ENCODE measurements at regions not wholly inside any gene's neighbourhood (a gene's known extent, or its start where the extent isn't known, plus 50 kb on each side); places are given as distances from the start of the nearest gene placed in this dataset.
"Not testable (repeated sequence)": the region's sequence is repeated elsewhere in the genome, so short reads cannot be mapped to it uniquely, and the experiment has no call there.

DNA sequence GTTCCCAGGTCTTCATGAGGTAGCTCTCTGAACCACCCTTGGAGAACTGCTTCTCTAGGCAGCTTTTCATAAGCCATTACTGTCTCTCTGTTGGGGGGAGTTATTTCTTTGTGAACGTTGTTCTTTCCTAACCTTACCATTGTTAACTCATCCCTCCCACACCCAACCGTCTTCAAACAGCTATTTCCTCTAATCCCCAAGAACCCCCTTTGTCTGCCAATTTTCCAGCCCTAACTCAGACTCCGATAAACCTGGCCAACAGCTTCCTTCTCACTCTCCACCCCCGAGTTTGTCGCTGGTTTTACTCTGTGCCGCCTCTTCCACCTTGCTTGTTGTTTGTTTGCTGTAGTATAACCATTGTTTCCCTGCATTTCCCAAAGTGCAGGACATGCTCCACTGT lies 131.5 kb downstream of the CCDC34 start:
- no peak overlapping the region for H3K4me3 ChIP-seq (ENCODE audit: low read depth in 1 of 5, low read length in 5 of 5)
- H3K27ac ChIP-seq (ENCODE audit: low read depth, low read length) = no peak overlapping the region
- H3K9ac ChIP-seq (ENCODE audit: low read length in 5 of 5) = no peak overlapping the region

DNA sequence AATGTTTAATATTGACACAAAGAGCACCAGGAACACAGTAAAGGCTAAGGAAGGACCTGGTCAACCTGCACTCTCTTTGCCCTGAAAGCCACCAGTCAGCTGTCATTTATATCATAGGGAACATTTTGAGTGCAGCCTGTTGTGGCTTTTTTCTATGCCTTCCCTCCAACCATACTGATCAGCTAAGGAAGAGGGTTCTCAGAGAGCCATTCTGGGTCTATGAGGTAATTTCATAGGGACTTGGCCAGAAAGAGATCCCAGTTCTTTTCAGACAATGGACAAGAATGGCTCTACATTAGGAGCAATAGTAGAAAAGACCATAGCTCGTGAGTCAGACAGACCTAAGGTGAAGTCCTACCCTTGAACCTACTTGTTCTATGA lies 132.8 kb downstream of the CCDC34 start:
- Histone ChIP-seq H3K36me3 (ENCODE audit: control insufficient read depth in 5 of 5, insufficient read depth in 5 of 5, low read length in 5 of 5) (no peaks in the 10 kb centered on the region), H3K27me3 (ENCODE audit: control insufficient read depth in 5 of 5, insufficient read depth in 4 of 5, low read length in 5 of 5) (peaks cover 0 to 4% (median 0%) of the 10 kb centered on the region in 5 donors), H3K9ac (ENCODE audit: low read length in 5 of 5) (no peak overlapping the region), H3K4me3 (ENCODE audit: low read depth in 1 of 5, low read length in 5 of 5) (no peak overlapping the region), H3K9me3 (ENCODE audit: control insufficient read depth in 5 of 5, low read length in 5 of 5) (no peaks in the 10 kb centered on the region), H3K27ac (ENCODE audit: low read depth, low read length) (no peak overlapping the region), H3K4me1 (ENCODE audit: control insufficient read depth in 5 of 5, insufficient read depth in 5 of 5, low read length in 5 of 5) (peaks cover 0 to 10% (median 9%) of the 10 kb centered on the region in 5 donors)

More for the DNA sequence above, 131.5 kb downstream of the CCDC34 start:
- peaks cover 0 to 4% (median 0%) of the 10 kb centered on the region in 5 donors for H3K27me3 ChIP-seq (ENCODE audit: control insufficient read depth in 5 of 5, insufficient read depth in 4 of 5, low read length in 5 of 5)
- no peaks in the 10 kb centered on the region for H3K36me3 ChIP-seq (ENCODE audit: control insufficient read depth in 5 of 5, insufficient read depth in 5 of 5, low read length in 5 of 5)
- no peaks in the 10 kb centered on the region for H3K9me3 ChIP-seq (ENCODE audit: control insufficient read depth in 5 of 5, low read length in 5 of 5)
- peaks cover 0 to 10% (median 9%) of the 10 kb centered on the region in 5 donors for H3K4me1 ChIP-seq (ENCODE audit: control insufficient read depth in 5 of 5, insufficient read depth in 5 of 5, low read length in 5 of 5)

DNA sequence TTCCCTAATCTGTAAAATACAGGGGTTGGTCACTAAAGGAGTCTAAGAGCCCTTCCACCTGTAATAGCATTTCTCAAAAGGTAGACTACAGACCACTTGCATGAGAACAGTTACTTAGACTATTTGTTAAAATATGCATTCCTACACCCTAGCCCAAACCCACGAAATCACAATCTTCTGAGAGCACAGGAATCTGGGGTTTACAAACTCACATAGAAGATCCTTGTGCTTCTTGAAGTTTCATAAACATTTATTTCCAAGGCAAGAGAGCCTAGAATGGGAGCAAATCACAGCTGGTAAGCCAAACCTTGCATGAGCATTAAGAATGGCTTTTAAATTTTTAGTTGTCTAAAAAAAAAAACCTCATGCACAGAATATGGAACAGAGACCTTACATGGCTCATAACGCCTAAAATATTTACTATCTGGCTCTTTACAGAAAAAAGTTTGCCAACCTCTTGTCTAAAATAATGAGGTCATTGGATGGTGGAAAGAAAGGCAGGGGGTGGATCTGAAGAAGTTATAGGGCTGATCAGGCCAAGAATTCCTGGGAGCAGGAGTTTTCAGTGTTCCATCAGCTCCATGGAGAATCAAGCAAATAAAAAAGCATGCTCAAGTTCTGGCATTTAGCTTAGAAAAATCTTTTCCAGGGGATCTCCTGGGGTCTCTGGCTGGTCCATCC lies 133.4 kb downstream of the CCDC34 start:
- H3K4me3 ChIP-seq (ENCODE audit: low read depth in 1 of 5, low read length in 5 of 5) = no peak overlapping the region
- H3K27me3 ChIP-seq (ENCODE audit: control insufficient read depth in 5 of 5, insufficient read depth in 4 of 5, low read length in 5 of 5) = peaks cover 0 to 4% (median 0%) of the 10 kb centered on the region in 5 donors
- H3K36me3 ChIP-seq (ENCODE audit: control insufficient read depth in 5 of 5, insufficient read depth in 5 of 5, low read length in 5 of 5) = no peaks in the 10 kb centered on the region
- H3K9me3 ChIP-seq (ENCODE audit: control insufficient read depth in 5 of 5, low read length in 5 of 5) = no peaks in the 10 kb centered on the region
- H3K27ac ChIP-seq (ENCODE audit: low read depth, low read length) = no peak overlapping the region
- no peak overlapping the region for H3K9ac ChIP-seq (ENCODE audit: low read length in 5 of 5)
- peaks cover 0 to 10% (median 7%) of the 10 kb centered on the region in 5 donors for H3K4me1 ChIP-seq (ENCODE audit: control insufficient read depth in 5 of 5, insufficient read depth in 5 of 5, low read length in 5 of 5)

DNA sequence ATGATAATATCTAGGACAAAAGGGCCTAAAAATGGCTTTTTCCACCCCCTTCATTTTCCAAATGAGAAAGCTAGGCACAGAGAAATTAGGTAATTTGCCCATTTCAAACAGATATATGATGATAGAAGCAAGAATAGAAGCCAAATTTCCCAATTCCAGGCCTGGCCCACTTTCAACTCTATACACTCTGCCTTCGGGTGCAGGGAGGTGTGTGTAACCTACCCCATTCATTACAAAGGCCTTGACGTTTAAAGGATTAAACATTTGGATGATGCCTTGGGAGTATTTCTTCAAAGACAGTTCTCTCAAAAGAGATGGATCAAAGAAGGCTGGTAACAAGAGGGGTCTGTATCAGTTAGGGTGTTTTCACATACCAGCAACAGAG lies 134.1 kb downstream of the CCDC34 start:
- peaks cover 0 to 6% (median 2%) of the 10 kb centered on the region in 5 donors for H3K4me1 ChIP-seq (ENCODE audit: control insufficient read depth in 5 of 5, insufficient read depth in 5 of 5, low read length in 5 of 5)
- no peaks in the 10 kb centered on the region for H3K9me3 ChIP-seq (ENCODE audit: control insufficient read depth in 5 of 5, low read length in 5 of 5)
- H3K27me3 ChIP-seq (ENCODE audit: control insufficient read depth in 5 of 5, insufficient read depth in 4 of 5, low read length in 5 of 5) = peaks cover 0 to 4% (median 0%) of the 10 kb centered on the region in 5 donors
- H3K4me3 ChIP-seq (ENCODE audit: low read depth in 1 of 5, low read length in 5 of 5) = no peak overlapping the region
- H3K36me3 ChIP-seq (ENCODE audit: control insufficient read depth in 5 of 5, insufficient read depth in 5 of 5, low read length in 5 of 5) = no peaks in the 10 kb centered on the region
- no peak overlapping the region for H3K9ac ChIP-seq (ENCODE audit: low read length in 5 of 5)
- H3K27ac ChIP-seq (ENCODE audit: low read depth, low read length) = no peak overlapping the region

DNA sequence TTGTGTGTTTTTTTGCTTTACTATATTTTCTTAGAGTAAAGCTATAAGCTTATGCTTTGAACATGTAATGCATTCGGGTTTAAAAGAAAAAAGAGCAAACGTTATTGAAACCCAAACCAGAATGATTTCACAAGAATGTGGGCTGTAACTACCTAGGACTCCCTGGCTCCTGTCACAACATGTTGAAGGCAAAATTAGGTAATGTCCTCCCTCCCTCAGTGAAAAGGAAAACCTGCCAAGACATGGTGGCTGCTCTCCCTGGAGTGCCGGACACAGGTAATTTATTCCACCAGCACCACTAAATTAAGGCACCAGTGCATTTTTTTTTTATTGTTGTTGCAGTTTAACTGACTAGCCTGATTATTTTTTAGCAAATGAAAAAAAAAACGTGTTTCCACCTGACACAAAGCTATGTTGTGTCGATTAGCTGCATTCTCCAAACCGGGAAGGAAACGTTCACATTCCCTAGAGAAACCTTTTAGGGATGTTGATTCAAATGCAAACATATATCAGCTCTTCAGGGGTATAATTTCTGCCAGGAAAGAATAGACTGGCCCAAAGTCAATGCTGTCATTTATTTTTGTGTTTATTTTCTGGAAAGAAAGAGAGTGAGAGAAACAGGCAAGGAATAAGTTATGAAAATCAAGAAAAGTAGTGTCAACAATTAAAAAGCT lies 134.6 kb downstream of the CCDC34 start:
- Histone ChIP-seq H3K27ac (ENCODE audit: low read depth, low read length) (no peak overlapping the region), H3K9me3 (ENCODE audit: control insufficient read depth in 5 of 5, low read length in 5 of 5) (no peaks in the 10 kb centered on the region), H3K27me3 (ENCODE audit: control insufficient read depth in 5 of 5, insufficient read depth in 4 of 5, low read length in 5 of 5) (peaks cover 0 to 4% (median 0%) of the 10 kb centered on the region in 5 donors), H3K36me3 (ENCODE audit: control insufficient read depth in 5 of 5, insufficient read depth in 5 of 5, low read length in 5 of 5) (no peaks in the 10 kb centered on the region), H3K9ac (ENCODE audit: low read length in 5 of 5) (no peak overlapping the region), H3K4me1 (ENCODE audit: control insufficient read depth in 5 of 5, insufficient read depth in 5 of 5, low read length in 5 of 5) (peaks cover 0 to 4% (median 0%) of the 10 kb centered on the region in 5 donors), H3K4me3 (ENCODE audit: low read depth in 1 of 5, low read length in 5 of 5) (no peak overlapping the region)

DNA sequence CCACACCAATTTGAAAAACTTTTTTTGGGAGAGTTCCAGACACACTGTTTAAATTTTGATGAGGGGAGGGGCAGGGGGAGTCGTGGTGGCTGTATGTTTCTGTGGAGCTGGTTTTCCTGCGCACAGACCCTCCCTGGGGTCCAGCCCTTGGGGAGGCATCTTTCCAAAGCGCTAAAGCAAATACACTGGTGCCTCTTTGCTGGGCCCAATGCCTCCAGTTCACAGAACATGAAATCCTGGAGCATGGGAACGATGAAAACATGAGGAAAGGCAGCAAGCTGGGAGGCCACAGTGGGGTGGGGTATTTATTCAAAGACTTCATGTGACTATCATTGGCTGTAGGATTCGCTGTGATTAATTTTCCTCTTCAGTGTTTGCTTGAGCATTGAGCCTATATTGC lies 135.3 kb downstream of the CCDC34 start:
- Histone ChIP-seq H3K27ac (ENCODE audit: low read depth, low read length) (no peak overlapping the region), H3K4me3 (ENCODE audit: low read depth in 1 of 5, low read length in 5 of 5) (no peak overlapping the region), H3K36me3 (ENCODE audit: control insufficient read depth in 5 of 5, insufficient read depth in 5 of 5, low read length in 5 of 5) (no peaks in the 10 kb centered on the region), H3K9ac (ENCODE audit: low read length in 5 of 5) (no peak overlapping the region), H3K4me1 (ENCODE audit: control insufficient read depth in 5 of 5, insufficient read depth in 5 of 5, low read length in 5 of 5) (peaks cover 0 to 4% (median 0%) of the 10 kb centered on the region in 5 donors), H3K27me3 (ENCODE audit: control insufficient read depth in 5 of 5, insufficient read depth in 4 of 5, low read length in 5 of 5) (peaks cover 0 to 4% (median 0%) of the 10 kb centered on the region in 5 donors), H3K9me3 (ENCODE audit: control insufficient read depth in 5 of 5, low read length in 5 of 5) (no peaks in the 10 kb centered on the region)

DNA sequence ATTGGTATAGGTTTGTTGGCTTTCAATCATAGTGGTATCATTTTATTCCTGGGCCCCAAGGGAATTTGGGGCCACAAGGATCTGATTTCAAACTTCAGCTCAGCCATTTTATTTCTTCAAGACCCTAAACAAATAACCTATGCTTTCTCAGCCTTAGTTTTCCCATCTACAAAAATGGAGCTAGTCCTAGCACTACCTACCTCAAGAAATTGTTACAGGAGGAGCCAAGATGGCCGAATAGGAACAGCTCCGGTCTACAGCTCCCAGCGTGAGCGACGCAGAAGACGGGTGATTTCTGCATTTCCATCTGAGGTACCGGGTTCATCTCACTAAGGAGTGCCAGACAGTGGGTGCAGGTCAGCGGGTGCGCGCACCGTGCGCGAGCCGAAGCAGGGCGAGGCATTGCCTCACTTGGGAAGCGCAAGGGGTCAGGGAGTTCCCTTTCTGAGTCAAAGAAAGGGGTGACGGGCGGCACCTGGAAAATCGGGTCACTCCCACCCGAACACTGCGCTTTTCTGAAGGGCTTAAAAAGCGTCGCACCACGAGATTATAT lies 143.5 kb downstream of the CCDC34 start:
- H3K36me3 ChIP-seq (ENCODE audit: control insufficient read depth in 5 of 5, insufficient read depth in 5 of 5, low read length in 5 of 5); H3K27me3 ChIP-seq (ENCODE audit: control insufficient read depth in 5 of 5, insufficient read depth in 4 of 5, low read length in 5 of 5); H3K9me3 ChIP-seq (ENCODE audit: control insufficient read depth in 5 of 5, low read length in 5 of 5); H3K9ac ChIP-seq (ENCODE audit: low read length in 5 of 5); H3K27ac ChIP-seq (ENCODE audit: low read depth, low read length); H3K4me3 ChIP-seq (ENCODE audit: low read depth in 1 of 5, low read length in 5 of 5): not testable (repeated sequence)
- H3K4me1 ChIP-seq (ENCODE audit: control insufficient read depth in 5 of 5, insufficient read depth in 5 of 5, low read length in 5 of 5) = peaks cover 3 to 20% (median 8%) of the 10 kb centered on the region in 5 donors

DNA sequence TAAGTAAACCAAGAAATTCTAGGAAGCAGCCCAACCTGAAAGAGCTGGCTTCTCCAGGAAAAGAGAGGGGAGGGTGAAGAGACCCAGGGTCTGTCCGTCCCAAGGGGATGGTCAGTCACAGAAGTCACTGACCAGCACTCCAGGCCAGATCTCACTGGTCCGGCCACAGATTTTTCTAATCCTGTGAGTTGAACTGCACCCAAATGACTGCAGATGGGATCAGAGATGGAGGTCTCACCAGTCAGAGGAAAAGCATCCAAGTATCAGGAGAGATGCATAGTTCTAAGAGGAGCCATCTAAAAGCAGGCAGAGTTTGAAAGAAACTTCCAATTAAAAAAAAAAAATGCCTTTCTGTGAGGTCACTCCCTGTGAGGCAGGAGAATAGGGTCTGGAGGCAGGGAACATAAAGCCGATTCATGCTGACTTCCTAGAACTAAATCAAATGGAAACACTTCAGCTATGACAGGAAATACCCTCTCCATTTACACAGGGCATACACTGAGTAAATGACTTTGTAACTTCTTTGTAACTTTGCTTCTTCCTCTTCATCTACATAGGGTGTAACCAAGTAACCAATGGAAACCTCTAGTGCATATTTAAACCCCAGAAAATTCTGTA lies 144.5 kb downstream of the CCDC34 start:
- no peak overlapping the region for H3K9ac ChIP-seq (ENCODE audit: low read length in 5 of 5)
- H3K4me1 ChIP-seq (ENCODE audit: control insufficient read depth in 5 of 5, insufficient read depth in 5 of 5, low read length in 5 of 5) = peaks cover 3 to 20% (median 8%) of the 10 kb centered on the region in 5 donors
- H3K4me3 ChIP-seq (ENCODE audit: low read depth in 1 of 5, low read length in 5 of 5) = no peak overlapping the region
- no peak overlapping the region for H3K27ac ChIP-seq (ENCODE audit: low read depth, low read length)
- no peaks in the 10 kb centered on the region for H3K27me3 ChIP-seq (ENCODE audit: control insufficient read depth in 5 of 5, insufficient read depth in 4 of 5, low read length in 5 of 5)
- no peaks in the 10 kb centered on the region for H3K36me3 ChIP-seq (ENCODE audit: control insufficient read depth in 5 of 5, insufficient read depth in 5 of 5, low read length in 5 of 5)
- H3K9me3 ChIP-seq (ENCODE audit: control insufficient read depth in 5 of 5, low read length in 5 of 5) = no peaks in the 10 kb centered on the region

DNA sequence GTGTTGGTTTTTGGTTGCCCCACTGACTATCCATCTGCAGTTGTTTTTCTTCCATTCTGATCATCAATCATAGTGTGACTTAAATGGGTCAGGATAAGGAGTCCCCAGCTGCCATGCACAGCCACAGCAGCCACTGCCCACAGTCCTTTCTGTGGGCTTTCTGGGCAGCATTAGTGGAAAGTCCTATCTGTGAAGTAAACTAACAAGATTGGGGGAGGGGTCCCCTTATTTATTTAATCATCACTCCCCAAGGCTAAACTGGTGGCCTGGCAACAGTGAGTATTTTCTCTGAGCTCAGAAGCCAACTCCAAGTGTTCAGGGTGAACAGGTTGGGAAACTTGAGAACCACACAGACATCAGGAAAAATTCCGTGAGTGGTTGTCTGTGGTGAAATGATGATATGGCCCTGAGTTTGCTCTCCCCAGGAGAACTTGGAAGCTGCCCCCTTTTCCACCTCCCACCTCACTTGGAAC lies 145.0 kb downstream of the CCDC34 start:
- H3K27ac ChIP-seq (ENCODE audit: low read depth, low read length) = no peak overlapping the region
- H3K27me3 ChIP-seq (ENCODE audit: control insufficient read depth in 5 of 5, insufficient read depth in 4 of 5, low read length in 5 of 5) = no peaks in the 10 kb centered on the region
- H3K36me3 ChIP-seq (ENCODE audit: control insufficient read depth in 5 of 5, insufficient read depth in 5 of 5, low read length in 5 of 5) = no peaks in the 10 kb centered on the region
- peaks cover 3 to 21% (median 8%) of the 10 kb centered on the region in 5 donors for H3K4me1 ChIP-seq (ENCODE audit: control insufficient read depth in 5 of 5, insufficient read depth in 5 of 5, low read length in 5 of 5)
- no peaks in the 10 kb centered on the region for H3K9me3 ChIP-seq (ENCODE audit: control insufficient read depth in 5 of 5, low read length in 5 of 5)
- no peak overlapping the region for H3K4me3 ChIP-seq (ENCODE audit: low read depth in 1 of 5, low read length in 5 of 5)
- H3K9ac ChIP-seq (ENCODE audit: low read length in 5 of 5) = no peak overlapping the region

DNA sequence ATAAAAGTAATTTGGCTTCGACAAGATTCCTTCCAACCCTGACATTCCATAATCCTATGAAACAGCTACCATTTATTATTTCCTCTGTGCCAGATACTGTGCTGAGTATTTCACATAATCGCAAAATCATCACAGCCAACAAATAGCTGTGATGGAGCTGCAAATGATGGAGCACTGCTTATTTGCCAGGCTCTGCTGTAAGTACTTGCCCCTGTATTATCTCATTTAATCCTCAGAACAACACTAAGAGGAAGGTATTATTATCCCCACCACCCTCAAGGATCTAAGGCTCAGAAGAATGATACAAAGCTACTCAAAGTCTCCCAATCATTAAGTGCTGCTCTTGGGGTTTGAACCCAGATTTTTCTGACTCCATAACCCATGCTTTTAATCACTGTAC lies 145.5 kb downstream of the CCDC34 start:
- no peak overlapping the region for H3K27ac ChIP-seq (ENCODE audit: low read depth, low read length)
- H3K9me3 ChIP-seq (ENCODE audit: control insufficient read depth in 5 of 5, low read length in 5 of 5) = no peaks in the 10 kb centered on the region
- H3K9ac ChIP-seq (ENCODE audit: low read length in 5 of 5) = no peak overlapping the region
- H3K27me3 ChIP-seq (ENCODE audit: control insufficient read depth in 5 of 5, insufficient read depth in 4 of 5, low read length in 5 of 5) = no peaks in the 10 kb centered on the region
- H3K36me3 ChIP-seq (ENCODE audit: control insufficient read depth in 5 of 5, insufficient read depth in 5 of 5, low read length in 5 of 5) = no peaks in the 10 kb centered on the region
- no peak overlapping the region for H3K4me3 ChIP-seq (ENCODE audit: low read depth in 1 of 5, low read length in 5 of 5)
- peaks cover 3 to 21% (median 8%) of the 10 kb centered on the region in 5 donors for H3K4me1 ChIP-seq (ENCODE audit: control insufficient read depth in 5 of 5, insufficient read depth in 5 of 5, low read length in 5 of 5)

Measured in subcutaneous abdominal adipose tissue (tissue), 5 donors.